GM12892 (cell line): ENCODE measurements at regions not wholly inside any gene's neighbourhood (a gene's known extent, or its start where the extent isn't known, plus 50 kb on each side); places are given as distances from the start of the nearest gene placed in this dataset.

Experiments used
- DNase-seq: peaks from one replicate; pipeline ENCODE4 v3.0.0; 2011; ENCODE audit not compliant: insufficient read length
- FAIRE-seq: peaks from 2 replicates; lab custom pipeline; 2011; peaks lifted over from hg19 to GRCh38; lab: Jason Lieb, UNC
- POLR2A ChIP-seq: IDR thresholded peaks from 2 replicates; pipeline ENCODE4 v1.6.1; 2011; ENCODE audit warnings: low read depth, low read length, control low read depth
- POLR2AphosphoS5 ChIP-seq: IDR thresholded peaks from 2 replicates; pipeline ENCODE4 v1.6.1; 2011; ENCODE audit warnings: low read depth, low read length, control low read depth
- TAF1 ChIP-seq: IDR thresholded peaks from 2 replicates; pipeline ENCODE4 v1.6.1; 2011; ENCODE audit warnings: low read depth, mild to moderate bottlenecking, control low read depth, low read length, borderline replicate concordance

DNA sequence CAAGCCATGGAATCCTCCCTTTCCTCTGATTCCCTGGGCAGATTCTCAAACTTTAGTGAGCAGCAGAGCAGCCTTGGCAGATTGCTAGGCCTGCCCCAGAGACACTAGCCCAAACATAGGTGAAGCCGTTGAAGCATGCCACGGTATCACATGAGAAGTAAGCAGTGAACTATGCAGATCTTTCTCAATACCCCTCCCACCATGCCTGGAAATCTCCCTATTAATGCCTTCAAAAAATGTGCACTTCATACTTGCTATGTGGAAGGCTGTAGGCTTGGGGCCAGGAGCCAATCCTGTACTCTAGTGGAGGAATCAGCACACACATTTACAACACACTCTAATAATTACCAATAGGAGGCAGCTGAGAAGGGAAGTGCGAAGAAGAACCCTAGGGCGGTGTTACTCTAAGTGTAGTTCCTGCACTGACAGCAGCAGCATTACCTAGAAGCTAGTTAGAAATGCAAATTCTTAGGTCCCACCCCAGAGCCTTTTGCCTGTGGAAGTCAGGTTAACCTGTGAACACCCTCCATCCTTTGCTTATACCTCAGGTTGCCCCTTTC, 305.1 kb upstream of the SPRED2 start:
- DNase-seq (no peak), FAIRE-seq (no peak)
- TF ChIP-seq POLR2AphosphoS5, result no peak
- no peak for TF ChIP-seq POLR2A
- no peak for TF ChIP-seq TAF1

GRCh38 chr2:65731476-65731875, 299.1 kb upstream of the SPRED2 start:
- FAIRE-seq (no peak), DNase-seq (no peak)
- no peak for TF ChIP-seq POLR2AphosphoS5
- TF ChIP-seq POLR2A, result no peak
- no peak for TF ChIP-seq TAF1

DNA sequence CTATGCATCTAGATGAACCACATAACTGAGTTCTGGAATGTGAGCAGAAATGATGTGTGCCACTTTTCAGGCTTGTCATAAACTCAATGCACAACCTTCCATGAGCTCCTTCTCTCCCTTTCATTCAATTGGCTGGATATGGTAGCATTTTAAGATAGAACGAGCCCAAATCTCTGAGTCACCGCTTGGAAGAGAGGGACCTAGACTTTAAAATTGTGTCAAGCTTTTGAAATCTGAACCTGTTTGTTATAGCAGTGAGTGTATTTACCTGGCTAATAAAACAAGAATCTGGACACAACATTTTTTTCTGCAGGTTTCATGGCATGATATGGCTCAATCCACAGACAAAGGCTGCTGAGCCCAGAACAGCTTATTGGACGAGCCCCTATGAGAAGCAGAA, 297.8 kb upstream of the SPRED2 start:
- DNase-seq, result no peak
- FAIRE-seq, result no peak
- TF ChIP-seq POLR2A (no peak), TAF1 (no peak)

DNA sequence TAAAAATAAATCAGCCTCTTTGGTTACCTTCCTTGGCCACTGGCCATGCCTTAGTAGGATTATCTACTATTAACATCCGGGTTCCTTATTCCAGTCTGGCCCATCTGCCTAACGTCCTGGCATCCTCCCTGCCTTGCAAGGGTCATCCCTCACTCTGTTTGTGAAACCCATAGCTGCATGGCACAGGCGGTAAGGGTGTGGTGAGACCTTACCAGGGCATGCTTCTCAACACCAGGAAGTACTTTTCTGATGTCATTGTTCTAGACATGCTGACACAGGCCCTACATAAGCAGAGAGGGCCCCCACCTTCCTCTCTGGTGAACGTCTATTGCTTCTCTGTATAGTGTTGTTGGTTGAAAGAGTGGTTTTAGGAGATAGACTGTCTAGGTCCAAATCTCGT, 296.8 kb upstream of the SPRED2 start:
- DNase-seq, result no peak
- FAIRE-seq, result no peak
- TF ChIP-seq POLR2A, result no peak
- TF ChIP-seq POLR2AphosphoS5, result no peak
- TF ChIP-seq TAF1, result no peak

DNA sequence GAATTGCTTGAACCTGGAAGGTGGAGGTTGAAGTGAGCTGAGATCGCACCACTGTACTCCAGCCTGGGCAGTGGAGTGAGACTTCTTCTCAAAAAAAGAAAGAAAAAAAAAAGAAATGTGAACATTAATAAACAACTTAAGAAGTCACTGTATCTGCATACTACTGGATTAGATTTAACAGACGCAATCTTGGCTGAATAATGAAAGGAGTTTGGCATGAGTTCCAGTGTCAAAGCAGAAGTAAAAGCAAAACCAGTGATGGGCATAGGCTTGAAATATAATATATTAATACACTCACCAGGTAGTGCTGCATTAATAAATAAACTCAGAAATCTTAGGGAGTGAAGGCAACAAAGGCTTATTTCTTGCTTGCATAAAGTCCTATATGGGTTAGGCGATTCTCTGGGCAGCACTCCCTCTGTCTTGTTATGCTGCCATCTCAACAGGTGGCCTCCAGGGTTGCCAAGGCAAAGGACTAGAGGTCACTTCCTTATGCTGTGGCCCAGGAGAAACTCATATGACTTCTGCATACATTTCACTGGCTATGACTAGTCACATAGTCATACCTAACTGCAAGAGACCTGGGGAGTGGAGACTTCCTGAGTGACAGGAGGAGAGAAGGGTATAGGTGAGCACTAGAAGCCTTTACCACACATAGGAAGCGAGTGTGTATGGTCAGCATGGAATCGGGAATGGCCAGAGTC, 296.2 kb upstream of the SPRED2 start:
- no peak for DNase-seq
- TF ChIP-seq POLR2AphosphoS5 (no peak), POLR2A (no peak)
- FAIRE-seq, result no peak

GRCh38 chr2:65727816-65728215, 295.4 kb upstream of the SPRED2 start:
- DNase-seq (no peak), FAIRE-seq (no peak)
- no peak for TF ChIP-seq POLR2A
- no peak for TF ChIP-seq TAF1
- TF ChIP-seq POLR2AphosphoS5, result no peak

DNA sequence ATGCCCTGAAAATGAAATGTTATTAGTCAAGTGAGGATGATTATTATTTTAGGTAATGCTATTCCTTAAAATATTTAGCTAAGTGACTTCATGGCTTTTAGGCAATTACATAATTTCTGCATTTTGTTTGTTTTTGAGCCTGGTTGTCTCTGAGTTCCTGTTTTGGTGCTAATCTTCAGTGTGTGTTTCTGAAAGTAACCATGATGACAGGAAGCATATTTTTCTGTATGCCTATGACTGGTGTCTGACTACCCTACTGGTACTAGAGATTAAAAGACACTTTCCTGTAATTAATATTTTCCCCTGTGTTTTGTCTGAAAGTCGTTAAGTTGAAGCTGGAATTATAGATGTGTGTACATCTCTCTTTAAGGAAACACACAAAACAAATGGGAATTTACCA, 295.0 kb upstream of the SPRED2 start:
- TF ChIP-seq POLR2A, result no peak
- FAIRE-seq (no peak), DNase-seq (no peak)

- DNase-seq (no peak), FAIRE-seq (no peak)
- TF ChIP-seq TAF1 (no peak), POLR2A (no peak), POLR2AphosphoS5 (no peak)
Measured at GRCh38 chr2:65724752-65725151, 292.4 kb upstream of the SPRED2 start.

DNA sequence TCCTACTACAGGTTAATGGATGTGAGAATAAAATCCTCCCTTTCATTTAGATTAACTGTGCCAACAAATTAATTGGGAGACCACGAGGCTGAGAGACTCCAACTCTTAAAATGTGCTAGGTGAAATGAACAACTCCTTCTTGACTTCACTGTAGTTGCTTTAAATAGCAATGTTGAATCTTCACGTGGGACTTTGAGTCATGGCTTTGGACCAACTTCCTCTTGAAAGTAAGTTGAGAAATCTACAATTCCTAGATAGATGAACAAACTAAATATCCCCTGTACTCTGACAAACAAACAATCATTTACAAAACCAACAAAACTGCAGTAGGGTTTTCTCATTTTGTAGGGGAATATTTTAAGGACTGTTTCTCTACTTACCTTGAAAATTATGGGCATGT, 291.9 kb upstream of the SPRED2 start:
- TF ChIP-seq POLR2A (no peak), POLR2AphosphoS5 (no peak), TAF1 (no peak)
- DNase-seq (no peak), FAIRE-seq (no peak)

- FAIRE-seq (no peak), DNase-seq (no peak)
- no peak for TF ChIP-seq POLR2AphosphoS5
- TF ChIP-seq POLR2A, result no peak
- TF ChIP-seq TAF1, result no peak
Measured at GRCh38 chr2:65722028-65722778, 289.8 kb upstream of the SPRED2 start.

DNA sequence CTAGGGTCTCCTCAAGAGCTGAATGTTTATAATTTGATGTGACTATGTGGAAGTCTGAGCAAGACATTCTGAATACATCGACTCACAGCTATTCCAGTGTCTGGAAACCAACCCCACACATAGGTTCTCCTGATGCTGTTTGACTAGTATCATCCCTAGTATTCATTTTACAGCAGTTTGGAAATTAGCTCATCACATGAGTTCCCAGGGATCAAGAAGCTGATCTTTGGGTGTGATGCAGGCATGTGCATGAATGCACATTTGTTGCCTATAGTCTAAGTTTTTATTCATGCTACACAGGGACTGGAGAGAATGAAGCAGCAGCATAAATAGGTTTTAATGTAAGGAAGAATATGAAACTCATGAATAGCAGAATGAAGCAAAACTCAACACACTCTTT, 284.3 kb upstream of the SPRED2 start:
- DNase-seq, result no peak
- TF ChIP-seq POLR2AphosphoS5, result no peak
- no peak for FAIRE-seq

DNA sequence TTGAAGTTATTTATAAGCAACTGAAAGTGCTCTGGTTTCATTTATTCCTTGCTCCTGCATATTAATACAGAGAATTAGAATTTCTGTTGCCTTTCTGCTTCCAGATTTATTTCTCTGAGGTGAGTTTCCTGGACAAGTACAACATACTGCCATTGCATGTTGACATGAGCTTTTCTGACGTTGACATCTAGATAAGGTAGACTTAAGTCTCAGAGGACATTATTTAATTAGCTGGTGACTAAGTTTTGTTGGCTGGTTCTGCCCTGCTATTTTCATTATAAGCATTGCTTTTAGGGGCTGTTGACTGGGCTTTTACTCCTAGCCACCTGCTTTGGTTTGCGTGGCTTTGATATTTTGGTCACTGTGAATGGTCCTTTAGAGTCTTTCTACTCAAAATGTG, 282.9 kb upstream of the SPRED2 start:
- DNase-seq, result no peak
- no peak for FAIRE-seq
- TF ChIP-seq TAF1 (no peak), POLR2A (no peak), POLR2AphosphoS5 (no peak)
